T-helper 1 cell treated with Interleukin-12 subunit alpha and Interleukin-12 subunit beta and Interleukin-4 antibody, amounts not matched to agents 30 ng/mL and 1 ng/mL, for 36 hours (primary cell): ENCODE measurements at regions not wholly inside any gene's neighbourhood (a gene's known extent, or its start where the extent isn't known, plus 50 kb on each side); places are given as distances from the start of the nearest gene placed in this dataset.

Source experiments
- intact Hi-C: fragments of 100-400 bp; cut with micrococcal nuclease; formaldehyde crosslinking; loops from one replicate; pipeline ENCODE4 v1.15.1; 2024

DNA sequence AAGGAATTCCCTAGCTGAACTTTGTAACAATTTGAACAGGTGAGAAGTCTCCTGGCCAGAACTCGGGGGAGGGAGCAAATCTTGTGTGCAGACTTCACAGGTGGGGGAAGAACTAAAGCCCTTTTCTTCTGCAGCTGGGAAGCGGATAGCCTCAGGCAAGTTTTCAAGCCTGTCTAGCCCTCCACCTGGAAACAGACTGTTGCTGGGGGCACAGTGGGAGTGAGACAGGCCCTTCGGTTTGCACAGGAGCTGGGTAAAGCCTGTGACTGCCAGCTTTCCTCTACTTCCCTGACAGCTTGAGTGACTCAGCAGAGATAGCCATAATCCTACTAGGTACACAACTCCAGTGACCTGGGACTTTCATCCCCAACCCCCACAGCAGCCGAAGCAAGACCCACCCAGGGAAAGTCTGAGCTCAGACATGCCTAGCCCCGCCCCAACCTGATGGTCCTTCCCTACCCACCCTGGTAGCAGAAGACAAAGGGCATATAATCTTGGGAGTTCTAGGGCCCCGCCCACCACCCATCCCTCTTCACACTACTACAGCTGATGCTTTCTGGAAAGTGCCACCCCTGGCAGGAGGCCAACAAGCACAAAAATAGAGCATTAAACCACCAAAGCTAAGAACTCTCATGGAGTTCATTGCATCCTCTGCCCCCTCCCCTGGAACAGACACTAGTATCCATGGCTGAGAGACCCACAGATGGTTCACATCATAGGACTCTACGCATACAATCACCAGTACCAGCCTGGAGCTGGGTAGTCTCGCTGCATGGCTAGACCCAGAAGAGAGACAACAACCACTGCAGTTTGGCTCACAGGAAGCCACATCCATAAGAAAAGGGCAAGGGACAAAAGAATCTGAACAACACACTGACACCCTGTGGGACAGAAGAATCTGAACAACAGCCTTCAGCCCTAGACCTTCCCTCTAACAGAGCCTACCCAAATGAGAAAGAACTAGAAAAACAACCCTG, 479.0 kb downstream of the RAP2B start:
- intact Hi-C loops, result loop anchor here (5.0 kb wide), 2 partner anchors 419 to 681 kb away; partner anchors contain the start of gene DHX36

DNA sequence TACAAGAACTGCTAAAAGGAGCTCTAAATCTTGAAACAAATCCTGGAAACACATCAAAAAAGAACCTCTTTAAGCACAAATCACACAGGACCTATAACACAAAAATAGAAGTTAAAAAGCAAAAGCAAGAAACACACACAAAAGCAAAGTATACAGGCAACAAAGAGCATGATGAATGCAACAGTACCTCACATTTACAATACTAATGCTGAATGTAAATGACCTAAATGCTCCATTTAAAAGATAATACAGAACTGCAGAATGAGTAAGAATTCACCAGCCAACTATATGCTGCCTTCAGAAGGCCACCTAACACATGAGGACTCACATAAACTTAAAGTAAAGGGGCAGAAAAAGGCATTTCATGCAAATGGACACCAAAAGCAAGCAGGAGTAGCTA, 478.6 kb upstream of the ARHGEF26 start:
- intact Hi-C loops, result loop anchor here (5.0 kb wide), 2 partner anchors 420 to 680 kb away; partner anchors contain the start of gene DHX36

DNA sequence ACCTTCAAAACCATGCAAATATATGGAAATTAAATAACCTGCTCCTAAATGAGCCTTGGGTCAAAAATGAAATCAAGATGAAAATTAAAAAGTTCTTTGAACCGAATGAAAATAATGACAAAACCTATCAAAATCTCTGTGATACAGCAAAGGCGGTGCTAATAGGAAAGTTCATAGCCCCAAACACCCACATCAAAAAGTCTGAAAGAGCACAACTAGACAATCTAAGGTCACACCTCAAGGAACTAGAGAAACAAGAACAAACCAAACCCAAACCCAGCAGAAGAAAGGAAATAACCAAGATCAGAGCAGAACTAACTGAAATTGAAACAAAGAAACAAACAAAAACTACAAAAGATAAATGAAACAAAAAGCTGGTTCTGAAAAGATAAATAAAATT, 477.7 kb upstream of the ARHGEF26 start:
- intact Hi-C loops, result loop anchor here (1.0 to 5.0 kb wide), 4 partner anchors 19 to 679 kb away; partner anchors contain the start of gene DHX36

DNA sequence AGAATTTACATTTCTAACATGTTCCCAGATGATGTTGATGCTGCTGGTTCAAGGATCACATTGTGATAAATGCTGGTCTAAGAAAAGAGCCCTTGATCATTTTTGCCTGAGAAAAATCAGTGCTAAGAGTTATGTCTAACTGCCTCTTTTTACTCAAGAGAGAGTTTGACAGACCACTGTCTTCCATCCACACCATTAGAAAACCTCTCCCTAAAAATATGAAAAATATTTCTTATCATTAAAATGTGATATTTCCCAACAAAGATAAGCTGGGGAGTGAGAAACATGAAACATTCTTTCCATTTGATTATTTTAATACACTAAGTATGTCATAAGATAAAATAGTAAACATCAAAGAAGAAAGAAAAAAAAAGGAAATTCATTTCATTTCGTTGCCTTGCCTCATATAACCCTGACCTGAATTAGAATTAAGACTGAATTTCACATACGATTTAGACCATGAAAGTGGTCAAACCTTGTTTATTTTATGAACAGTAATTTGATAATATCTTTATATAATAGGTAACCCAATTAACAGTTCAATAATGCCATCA, 471.8 kb upstream of the ARHGEF26 start:
- intact Hi-C loops, result no loop called here

DNA sequence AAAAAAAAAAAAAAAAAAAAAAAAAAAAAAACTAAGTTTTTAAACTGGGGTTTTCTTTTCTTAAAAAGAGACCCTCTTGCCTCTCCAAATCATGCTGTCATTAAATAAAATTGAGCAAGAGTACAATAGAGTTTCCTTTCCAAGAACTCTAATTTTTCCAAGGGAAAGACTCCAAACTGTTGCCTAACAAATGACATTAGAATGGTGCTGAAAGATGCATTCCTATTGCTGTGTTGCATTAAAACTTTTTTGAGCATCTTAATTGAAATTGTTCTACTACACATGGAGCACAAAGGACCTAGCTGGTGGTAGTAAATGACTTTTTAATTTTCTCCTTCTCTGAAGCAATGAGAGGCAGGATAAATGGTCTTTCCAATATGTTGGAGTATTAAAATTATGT, 469.1 kb upstream of the ARHGEF26 start:
- intact Hi-C loops, result no loop called here

DNA sequence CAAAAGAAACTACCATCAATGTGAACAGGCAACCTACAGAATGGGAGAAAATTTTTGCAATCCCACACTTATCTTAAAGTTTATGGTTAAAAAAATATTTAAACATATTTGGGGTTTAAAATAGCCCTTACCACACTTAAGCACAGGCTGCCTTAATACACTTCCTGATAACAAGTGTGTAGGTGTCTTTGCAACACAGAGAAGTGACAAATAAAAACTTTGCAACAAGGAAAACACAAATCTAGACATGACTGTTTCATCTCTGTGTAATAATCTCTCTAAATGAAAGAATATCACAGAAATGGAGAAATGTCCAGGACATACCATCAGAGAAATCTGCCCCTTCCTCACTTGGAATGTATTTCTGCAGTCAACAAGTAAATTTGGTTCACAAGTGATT, 464.1 kb upstream of the ARHGEF26 start:
- intact Hi-C loops, result no loop called here

DNA sequence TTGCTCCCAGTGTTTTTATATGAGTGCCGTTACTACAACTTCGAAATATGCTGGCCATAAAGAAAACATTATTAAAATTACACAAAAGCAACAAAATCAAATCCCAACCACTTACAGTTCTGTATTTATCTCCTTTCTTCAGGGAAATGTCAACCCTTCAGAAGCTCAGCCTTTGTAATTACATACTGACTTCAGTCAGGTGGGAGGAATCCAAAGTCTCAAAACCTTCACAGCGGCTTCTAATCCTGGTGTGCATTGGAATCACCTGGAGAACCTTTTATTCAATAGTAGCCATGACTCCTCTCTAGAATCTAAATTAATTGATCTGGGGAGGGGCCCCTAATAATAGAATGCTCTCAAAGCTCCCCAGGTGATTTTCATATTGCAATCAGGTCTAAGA, 463.7 kb upstream of the ARHGEF26 start:
- intact Hi-C loops, result no loop called here

DNA sequence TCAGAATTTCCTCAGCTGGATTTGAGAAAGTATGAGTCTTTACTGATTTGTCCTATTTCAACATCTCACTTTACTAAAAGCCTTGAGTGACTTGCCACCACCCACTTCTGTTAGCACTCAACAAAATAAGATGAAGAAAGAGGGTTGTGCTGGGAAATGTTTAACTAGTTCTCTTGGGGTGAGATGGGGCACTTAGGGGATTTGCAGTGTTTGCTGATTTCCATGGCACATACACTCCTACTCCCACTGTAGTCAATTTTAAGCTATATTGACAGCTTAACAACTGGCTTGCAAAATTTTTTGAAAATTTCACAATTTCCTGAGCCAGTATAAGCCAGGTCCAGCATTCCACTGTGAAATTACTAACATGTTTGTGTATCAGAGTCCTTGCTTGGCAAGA, 463.1 kb upstream of the ARHGEF26 start:
- intact Hi-C loops, result no loop called here

DNA sequence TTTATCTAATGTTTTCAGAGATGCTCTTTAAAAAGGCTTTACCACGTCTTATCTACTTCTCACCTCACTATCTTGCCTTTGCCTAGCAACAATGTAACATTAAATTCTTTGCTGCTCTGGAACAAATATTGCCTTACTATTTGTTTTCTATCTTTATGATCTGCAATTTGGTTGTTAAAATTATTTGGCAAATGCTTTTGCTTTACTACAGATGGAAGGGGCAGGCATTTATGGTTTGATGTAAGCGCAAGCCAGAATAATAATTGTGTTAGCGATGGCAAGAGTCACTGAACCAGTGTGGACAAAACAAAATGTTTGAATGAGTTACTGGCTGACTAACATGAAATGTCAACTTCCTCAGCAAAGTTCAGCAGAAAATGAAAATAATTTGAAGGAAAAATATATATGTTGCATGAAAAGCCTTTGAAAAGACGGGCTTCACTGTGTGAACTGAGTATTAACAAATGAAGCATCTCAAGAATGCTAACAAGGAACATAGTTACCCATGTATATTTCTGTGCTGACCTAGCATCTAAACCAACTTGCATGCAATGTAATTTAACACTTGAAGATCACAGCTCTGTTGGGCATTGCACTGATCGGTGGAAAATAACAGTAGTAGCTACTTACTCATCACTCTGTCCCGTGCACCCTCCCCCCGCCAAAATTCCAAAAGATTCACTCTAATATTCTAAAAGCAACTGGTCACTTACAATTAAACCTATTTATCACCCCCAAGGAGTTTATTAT, 454.0 kb upstream of the ARHGEF26 start:
- intact Hi-C loops, result no loop called here

DNA sequence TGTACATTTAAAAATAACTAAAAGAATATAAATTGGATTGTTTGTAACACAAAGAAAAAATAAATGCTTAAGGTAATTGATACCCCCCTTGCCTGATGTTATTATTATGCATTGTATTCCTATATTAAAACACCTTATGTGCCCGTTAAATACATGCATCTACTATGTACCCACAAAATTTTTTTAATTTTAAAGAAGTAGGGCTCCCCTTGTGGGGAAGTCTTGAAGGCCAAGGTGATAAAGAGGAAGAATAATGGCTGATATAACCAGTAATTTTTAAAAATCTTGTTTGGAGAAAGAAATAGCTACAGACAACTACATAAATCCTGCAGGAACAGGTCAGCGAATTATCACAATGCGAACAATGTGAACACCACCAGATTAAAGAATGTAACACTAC, 451.7 kb upstream of the ARHGEF26 start:
- intact Hi-C loops, result no loop called here

DNA sequence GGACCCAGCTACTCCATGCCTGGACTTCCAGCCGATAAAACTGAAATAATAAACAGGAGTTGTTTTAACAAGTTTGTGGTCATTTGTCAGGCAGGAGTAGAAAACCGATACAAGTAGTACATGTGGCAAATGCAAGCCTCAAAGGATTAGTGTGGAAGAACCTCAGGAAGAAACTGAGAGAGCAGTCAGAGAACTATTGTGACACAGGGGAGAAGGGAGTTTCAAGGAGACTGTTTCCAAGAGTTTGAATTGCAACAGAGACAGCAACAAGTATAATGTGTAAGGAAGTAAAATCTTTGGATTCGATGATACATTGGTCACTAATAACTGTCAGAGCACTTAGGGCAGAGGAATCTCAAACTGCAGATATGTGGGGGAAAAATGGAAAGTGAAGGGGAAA, 450.6 kb upstream of the ARHGEF26 start:
- intact Hi-C loops, result no loop called here

DNA sequence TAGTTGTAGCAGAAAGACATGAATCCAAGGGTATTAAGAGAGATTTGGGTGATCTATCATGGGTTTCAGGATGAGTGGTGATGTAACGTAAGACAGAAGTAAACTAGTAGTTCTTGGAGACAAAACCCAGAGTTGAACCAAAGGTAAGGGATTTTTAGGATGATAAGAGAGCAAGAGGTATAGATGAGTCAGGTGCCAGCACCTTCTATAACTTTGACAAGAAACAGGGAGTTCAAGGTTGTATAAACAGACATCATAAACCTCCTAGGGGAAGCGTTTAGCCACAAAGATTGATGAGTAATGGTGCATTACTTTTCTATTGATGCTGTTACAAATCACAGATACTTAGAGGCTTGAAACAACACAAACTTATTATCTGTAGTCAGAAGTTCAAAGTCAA, 447.3 kb upstream of the ARHGEF26 start:
- intact Hi-C loops, result no loop called here

DNA sequence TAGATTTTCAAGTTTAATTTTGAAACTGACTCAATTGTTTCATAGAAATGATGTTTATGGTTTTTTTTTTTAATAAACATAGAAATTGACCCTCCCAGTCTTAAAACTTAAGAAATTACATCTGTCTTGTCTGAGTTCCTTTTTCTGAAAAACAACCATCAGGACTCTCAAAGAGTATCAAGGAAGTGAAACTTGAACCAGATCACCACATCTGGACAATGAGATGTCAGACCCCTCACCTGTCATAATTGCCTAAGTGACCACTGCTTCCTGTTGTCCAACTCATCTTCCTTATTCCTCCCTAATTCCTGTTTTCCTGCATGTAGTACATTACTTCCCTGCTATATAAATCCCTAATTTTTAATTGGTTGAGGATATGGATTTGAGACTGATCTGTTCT, 441.5 kb upstream of the ARHGEF26 start:
- intact Hi-C loops, result no loop called here

DNA sequence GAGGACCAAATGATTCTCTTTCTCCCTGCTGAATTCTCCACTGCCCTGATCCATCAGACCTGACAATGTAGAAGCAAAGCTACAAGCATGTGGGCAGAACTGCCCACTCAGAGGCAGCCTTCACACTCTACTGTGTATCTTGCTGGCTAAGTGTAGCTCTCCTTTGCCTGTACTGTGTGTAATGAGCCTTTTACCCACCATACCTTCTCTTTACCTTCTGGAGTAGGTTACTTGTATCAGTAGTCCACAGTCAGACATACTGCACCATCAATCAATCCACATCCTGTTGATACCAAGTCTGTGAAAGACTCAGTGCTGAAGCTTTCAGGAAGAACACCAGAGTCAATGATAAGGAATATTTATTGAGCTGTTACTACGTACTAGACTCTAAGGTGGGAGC, 440.7 kb upstream of the ARHGEF26 start:
- intact Hi-C loops, result no loop called here

DNA sequence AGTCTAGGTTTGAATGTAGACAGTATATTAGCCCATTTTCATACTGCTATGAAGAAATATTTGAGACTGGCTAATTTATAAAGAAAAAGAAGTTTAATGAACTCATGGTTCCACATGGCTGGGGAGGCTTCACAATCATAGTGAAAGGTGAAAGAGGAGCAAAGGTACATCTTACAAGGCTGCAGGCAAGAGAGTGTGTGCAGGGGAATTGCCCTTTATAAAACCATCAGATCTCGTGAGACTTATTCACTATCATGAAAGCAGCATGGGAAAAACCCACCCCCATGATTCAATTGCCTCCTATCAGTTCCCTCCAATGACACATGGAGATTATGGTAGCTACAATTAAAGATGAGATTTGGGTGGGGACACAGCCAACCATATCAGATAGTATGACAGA, 440.1 kb upstream of the ARHGEF26 start:
- intact Hi-C loops, result no loop called here

DNA sequence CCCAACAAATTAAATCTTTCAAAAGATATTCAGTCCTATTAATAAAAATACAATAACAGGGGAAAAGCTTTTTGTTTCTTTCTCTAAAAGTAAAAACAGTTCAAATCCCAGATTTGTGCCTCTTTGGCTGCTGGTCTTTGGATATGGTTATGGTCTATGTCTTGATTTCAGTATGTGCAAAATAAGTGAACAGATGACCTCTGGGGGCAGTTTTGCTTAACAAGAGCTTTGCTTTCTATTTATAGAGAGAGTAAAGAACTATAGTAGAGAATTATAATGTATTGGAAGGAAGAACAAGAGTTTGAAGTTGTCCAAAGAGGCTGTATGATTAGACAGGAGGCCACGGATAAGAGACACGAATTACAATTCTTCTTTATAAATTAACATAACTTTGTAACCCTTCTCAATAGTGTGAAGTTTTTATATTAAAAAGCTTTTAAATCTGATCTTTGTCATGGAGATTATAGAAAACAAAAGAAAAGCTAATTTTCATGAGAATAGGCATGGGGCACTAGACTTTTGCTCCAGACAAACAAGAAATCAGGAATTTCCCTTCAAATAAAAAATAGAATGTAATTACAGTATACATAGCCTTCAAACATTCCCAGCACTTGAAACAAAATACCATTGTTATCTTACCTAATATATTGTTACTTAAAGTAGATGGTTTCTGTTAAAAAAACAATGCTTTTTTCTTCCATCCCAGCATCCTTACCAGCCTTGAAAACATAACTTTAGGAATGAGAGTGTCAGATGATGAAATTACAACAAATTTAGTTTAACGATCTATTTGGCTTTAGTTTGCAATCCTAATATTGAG, 432.7 kb upstream of the ARHGEF26 start:
- intact Hi-C loops, result loop anchor here (1.0 kb wide), 1 partner anchor 645 kb away; no protein-coding TSS in a partner anchor

DNA sequence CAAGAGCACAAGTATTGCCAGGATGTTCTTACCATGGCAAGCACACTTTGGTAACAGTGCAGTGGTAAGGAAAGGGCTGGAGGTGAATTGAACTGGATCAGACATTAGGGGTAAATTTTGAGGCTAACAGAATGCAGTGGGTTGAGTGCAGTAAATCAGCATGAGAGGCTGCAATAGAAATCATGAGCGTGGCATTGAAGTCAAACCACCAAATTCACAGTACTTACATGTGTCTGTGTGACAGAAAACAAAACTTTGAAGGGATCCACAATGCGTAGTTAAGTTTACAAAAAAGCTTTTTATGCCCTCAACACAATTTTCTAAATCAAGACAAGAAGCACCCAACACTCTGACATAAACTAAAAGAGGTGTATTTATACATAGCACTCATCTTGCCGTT, 428.0 kb upstream of the ARHGEF26 start:
- intact Hi-C loops, result no loop called here

DNA sequence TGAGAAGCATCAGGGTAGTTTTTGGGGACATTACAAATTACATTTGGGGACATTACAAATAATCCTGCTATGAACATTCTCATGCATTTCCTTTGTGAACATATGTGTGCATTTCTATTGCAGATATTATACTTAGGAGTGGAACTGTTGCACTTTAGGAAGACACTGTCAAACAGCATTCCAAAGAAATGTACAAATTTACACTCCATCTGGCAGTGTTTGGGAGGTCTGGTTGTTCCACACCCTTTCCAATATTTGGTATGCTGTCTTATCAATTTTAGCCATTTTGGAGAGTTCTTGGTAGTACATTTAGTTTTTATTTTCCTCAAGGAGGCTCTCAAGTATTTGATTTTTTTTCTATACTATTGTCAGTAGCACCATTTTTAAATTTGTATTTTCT, 419.1 kb upstream of the ARHGEF26 start:
- intact Hi-C loops, result no loop called here

DNA sequence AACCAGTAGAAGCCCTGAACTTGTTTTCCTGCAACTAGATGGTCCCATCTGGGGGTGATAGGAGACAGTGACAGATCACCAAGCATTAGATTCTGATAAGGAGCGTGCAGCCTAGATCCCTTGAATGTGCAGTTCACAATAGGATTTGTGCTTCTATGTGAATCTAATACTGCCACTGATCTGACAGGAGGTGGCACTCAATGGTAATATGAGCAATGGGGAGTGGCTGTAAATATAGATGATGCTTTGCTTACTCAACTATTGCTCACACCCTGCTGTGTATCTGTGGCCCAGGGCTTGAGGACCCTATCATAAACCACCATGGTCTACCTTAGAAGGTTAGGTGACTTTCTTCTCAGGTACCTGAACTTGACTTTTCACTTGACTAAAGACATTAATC, 417.1 kb upstream of the ARHGEF26 start:
- intact Hi-C loops, result no loop called here

DNA sequence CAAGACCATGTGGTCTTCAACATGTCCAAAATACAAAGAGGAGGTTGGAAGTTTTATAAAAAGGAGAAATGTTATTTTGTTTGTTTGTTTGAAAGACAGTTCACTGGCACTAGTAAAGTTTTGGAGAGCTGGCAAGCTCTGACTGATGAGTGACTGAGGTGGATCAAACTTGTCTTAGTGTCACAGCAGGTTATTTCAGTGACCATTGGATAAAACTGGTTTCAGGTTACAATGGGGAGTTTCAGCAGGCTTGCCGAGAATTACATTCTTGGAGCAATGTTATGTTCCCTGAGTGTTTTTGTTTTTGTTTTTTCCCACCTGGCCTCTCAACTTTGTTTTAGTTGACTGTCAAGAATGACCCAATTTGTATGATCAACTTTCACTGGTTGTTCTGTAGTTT, 414.5 kb upstream of the ARHGEF26 start:
- intact Hi-C loops, result no loop called here

DNA sequence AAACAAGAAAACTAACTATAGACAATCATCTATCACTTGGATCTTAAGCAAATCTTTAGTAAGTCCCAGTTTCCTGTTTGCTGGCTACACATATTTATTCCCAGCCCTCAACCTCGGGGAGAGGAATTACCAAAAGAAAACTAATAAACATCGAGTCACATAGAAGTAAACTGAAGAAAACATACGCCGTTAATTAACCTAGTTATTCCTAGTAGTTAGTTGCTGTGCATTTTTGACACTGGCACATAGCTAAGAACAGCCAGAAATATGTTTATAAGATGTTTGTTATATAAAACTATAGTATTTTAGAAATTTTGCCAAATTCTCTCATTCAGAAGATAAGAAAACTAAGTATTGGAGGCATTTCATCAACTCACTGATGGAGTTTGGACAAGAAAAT, 407.2 kb upstream of the ARHGEF26 start:
- intact Hi-C loops, result no loop called here
